HL-60 (cell line): ENCODE measurements at regions not wholly inside any gene's neighbourhood (a gene's known extent, or its start where the extent isn't known, plus 50 kb on each side); places are given as distances from the start of the nearest gene placed in this dataset.

Experiments
- CTCF ChIP-seq: IDR thresholded peaks from one replicate; pipeline ENCODE4 v1.5.1; 2011; ENCODE audit warnings: low read length, control low read depth, inconsistent platforms; ENCODE audit not compliant: insufficient read depth
- GABPA ChIP-seq: IDR thresholded peaks from 2 replicates; pipeline ENCODE4 v1.6.1; 2012; ENCODE audit warnings: low read depth
- TF ChIP-seq, protein P1 (sequence below): IDR thresholded peaks from 2 replicates; pipeline ENCODE4 v1.6.1; 2012; ENCODE audit warnings: low read depth; ENCODE audit not compliant: insufficient replicate concordance

GRCh38 chr16:25395528-25395927 lies 137.9 kb upstream of the ZKSCAN2 start:
- TF ChIP-seq CTCF (no peak), GABPA (no peak)
- TF ChIP-seq, protein P1, sequence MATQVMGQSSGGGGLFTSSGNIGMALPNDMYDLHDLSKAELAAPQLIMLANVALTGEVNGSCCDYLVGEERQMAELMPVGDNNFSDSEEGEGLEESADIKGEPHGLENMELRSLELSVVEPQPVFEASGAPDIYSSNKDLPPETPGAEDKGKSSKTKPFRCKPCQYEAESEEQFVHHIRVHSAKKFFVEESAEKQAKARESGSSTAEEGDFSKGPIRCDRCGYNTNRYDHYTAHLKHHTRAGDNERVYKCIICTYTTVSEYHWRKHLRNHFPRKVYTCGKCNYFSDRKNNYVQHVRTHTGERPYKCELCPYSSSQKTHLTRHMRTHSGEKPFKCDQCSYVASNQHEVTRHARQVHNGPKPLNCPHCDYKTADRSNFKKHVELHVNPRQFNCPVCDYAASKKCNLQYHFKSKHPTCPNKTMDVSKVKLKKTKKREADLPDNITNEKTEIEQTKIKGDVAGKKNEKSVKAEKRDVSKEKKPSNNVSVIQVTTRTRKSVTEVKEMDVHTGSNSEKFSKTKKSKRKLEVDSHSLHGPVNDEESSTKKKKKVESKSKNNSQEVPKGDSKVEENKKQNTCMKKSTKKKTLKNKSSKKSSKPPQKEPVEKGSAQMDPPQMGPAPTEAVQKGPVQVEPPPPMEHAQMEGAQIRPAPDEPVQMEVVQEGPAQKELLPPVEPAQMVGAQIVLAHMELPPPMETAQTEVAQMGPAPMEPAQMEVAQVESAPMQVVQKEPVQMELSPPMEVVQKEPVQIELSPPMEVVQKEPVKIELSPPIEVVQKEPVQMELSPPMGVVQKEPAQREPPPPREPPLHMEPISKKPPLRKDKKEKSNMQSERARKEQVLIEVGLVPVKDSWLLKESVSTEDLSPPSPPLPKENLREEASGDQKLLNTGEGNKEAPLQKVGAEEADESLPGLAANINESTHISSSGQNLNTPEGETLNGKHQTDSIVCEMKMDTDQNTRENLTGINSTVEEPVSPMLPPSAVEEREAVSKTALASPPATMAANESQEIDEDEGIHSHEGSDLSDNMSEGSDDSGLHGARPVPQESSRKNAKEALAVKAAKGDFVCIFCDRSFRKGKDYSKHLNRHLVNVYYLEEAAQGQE, result no peak
